NB4 (cell line): ENCODE measurements at regions not wholly inside any gene's neighbourhood (a gene's known extent, or its start where the extent isn't known, plus 50 kb on each side); places are given as distances from the start of the nearest gene placed in this dataset.

ENCODE experiments used
- DNase-seq: peaks from one replicate; pipeline ENCODE4 v3.0.0; 2010; ENCODE audit warnings: low read depth
- H3K4me3 ChIP-seq: one replicate; pipeline ENCODE4 v1.5.1; 2011; ENCODE audit warnings: mild to moderate bottlenecking, low read depth, low read length, moderate library complexity
- CTCF ChIP-seq: IDR thresholded peaks from one replicate; pipeline ENCODE4 v1.5.1; 2012; ENCODE audit warnings: low read depth, low read length
- MAX ChIP-seq: IDR thresholded peaks from 2 replicates; pipeline ENCODE4 v1.6.1; 2011; ENCODE audit warnings: low read depth, low read length
- MYC ChIP-seq: IDR thresholded peaks from 2 replicates; pipeline ENCODE4 v1.6.1; 2011; ENCODE audit warnings: low read depth, low read length
- POLR2A ChIP-seq: IDR thresholded peaks from 2 replicates; pipeline ENCODE4 v1.6.1; 2011; ENCODE audit warnings: mild to moderate bottlenecking; ENCODE audit not compliant: insufficient read length; ENCODE audit errors: extremely low read depth

DNA sequence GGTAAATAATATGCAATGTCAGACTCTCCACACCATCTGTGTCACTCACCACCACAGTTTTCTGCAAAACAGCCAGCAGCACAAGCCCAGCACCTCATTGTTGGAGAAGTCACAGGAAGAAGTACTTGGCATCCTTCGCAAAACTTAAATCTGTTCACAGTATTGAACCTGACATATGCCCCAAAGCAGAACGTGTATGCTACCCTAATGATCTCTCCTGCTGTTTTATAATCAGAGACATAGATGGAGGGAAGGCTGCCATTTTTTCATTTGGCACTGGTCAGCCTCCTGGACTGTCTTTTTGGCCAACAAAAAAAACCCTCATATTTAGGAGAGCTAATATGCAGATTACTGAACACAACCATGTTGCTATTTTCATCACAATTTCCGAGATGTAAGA is 1272.9 kb downstream of the ROBO1 start:
- no peak for TF ChIP-seq MYC
- no peak for TF ChIP-seq POLR2A
- TF ChIP-seq CTCF, result no peak
- no peak for TF ChIP-seq MAX
- DNase-seq, result no peak

GRCh38 chr3:78495301-78495700 is 1272.5 kb downstream of the ROBO1 start:
- H3K4me3 ChIP-seq, result no peak overlapping the region
- no peak for DNase-seq
- no peak for TF ChIP-seq MYC
- TF ChIP-seq POLR2A, result no peak

More for the DNA sequence above, 1272.9 kb downstream of the ROBO1 start:
- H3K4me3 ChIP-seq, result no peak overlapping the region

DNA sequence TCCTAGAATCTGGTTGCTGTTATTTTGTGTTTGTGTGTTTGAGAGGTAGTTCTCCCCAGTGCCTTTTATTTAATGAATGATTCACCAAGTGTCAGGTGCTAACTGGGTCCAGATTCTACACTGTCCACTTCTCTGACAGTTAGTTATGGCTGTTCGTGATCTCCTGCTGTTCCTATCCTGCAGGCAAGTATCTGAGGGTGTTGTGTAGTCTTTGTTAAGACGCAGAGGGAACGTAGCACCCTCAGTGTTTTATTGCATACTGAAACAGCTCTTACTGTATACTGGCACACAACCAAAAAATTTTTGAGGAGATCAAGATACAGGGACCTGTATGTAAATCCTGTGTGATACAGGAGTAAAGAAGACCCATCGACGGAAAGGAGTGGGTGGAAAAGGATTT is 1271.3 kb downstream of the ROBO1 start:
- TF ChIP-seq CTCF (no peak), MAX (no peak), POLR2A (no peak), MYC (no peak)

DNA sequence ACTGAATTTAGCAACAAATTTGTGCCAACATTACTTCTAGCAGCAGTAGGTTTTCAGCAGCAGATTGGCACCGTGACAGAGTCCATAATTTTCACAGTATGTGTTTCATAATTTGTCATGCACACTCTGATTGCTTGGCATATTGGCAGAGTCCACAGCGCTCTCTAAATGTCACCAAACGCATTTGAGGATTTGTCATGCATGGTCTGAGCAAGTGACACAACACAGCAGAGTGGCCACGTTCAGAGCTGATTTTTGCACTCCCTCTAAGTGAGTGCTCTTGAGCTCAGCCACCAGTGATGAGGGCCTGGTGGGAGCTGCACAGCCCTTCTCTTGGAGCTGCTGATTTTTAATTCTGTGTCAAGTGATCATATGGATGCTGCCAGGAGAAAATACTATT is 1270.8 kb downstream of the ROBO1 start:
- no peak for TF ChIP-seq MYC
- no peak overlapping the region for H3K4me3 ChIP-seq
- DNase-seq, result no peak

More for the DNA sequence above, 1271.3 kb downstream of the ROBO1 start:
- no peak for DNase-seq
- no peak overlapping the region for H3K4me3 ChIP-seq

GRCh38 chr3:78497767-78498166 is 1270.0 kb downstream of the ROBO1 start:
- TF ChIP-seq POLR2A (no peak), CTCF (no peak), MYC (no peak), MAX (no peak)
- DNase-seq, result no peak

DNA sequence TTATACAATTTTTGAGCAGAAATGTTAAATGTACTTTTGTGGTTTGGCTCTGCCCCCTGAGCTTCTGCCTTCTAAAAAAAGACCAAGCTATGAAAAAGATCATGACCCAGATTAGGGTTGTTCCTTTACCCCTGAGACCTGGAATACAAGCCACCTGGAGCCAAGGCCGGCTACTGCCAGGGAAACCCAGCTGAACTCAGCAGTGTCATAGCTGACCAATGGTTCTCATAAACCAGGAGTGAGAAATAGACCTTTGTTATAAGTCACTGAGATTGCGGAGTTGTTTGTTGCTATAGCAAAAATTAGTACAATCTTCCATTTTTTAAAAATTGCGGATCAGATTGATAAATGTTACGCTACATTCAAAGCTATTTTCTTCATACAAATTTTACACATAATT is 1261.7 kb downstream of the ROBO1 start:
- DNase-seq, result no peak
- TF ChIP-seq CTCF (no peak), MYC (no peak), POLR2A (no peak), MAX (no peak)
- H3K4me3 ChIP-seq, result no peak overlapping the region

More at GRCh38 chr3:78497767-78498166, 1270.0 kb downstream of the ROBO1 start:
- no peak overlapping the region for H3K4me3 ChIP-seq

GRCh38 chr3:78506581-78507195 is 1261.1 kb downstream of the ROBO1 start:
- no peak for DNase-seq
- TF ChIP-seq MAX (no peak), CTCF (no peak), MYC (no peak), POLR2A (no peak)

More at GRCh38 chr3:78506581-78507195, 1261.1 kb downstream of the ROBO1 start:
- H3K4me3 ChIP-seq, result no peak overlapping the region
